ENCODE measurements at regions not wholly inside any gene's neighbourhood (a gene's known extent, or its start where the extent isn't known, plus 50 kb on each side); places are given as distances from the start of the nearest gene placed in this dataset.

DNA sequence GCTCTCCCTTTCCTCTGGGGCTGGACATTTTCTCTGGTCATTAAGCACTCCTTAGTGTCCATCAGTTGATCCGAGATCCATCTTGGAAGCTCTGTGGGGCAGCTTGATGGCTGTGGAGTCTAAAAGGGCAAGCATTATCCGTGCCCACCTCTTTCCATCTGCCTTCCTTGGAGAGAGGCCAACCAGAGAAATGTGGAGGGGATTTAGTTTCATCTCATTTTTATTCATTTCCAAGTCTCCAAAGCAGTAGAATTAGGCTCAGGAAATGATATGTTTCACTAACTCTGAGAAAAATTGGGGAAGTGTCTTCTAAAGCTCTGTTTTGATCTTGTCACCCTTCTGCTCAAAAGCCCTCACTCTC, 95.9 kb upstream of the KLHL25 start:
- DNase-seq, result no peak

DNA sequence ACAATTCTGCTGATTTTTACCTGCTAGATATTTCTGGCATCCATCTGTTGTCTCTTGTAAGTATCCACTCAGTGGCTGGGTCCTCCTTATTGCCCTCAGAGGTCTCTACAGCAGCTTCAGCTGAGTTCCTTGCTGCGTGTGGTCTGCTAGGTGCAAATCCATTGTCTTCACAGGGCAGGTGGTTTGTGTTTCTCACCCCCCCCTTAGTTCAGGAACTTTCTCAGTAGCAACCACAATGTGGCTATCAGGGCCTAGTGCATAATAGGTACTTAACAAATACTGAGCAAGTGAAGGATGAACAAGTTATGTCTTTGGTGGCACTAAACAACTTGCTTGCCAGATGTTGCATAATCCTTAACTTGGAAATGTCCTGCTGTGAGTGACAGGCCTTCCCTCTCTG, 96.7 kb upstream of the KLHL25 start:
- no peak for DNase-seq

DNA sequence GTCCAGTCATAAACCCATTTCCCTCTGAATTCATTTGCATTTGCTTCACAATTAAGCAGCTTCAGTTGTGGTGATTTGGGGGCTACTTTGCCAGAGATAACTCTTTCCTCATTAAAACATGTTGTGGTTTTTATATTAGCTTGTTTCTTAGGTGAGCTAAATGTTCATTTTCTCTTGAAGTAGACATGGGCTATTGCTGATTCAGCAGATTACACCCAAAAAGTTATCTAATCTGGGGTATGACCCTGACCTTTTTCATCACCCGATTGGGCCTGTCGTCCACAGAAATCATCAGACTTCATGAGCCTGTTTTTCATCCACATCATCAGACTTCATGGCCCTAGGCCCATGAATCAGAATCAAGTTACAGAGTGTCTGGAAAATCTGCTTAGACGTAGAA, 97.5 kb upstream of the KLHL25 start:
- no peak for DNase-seq

DNA sequence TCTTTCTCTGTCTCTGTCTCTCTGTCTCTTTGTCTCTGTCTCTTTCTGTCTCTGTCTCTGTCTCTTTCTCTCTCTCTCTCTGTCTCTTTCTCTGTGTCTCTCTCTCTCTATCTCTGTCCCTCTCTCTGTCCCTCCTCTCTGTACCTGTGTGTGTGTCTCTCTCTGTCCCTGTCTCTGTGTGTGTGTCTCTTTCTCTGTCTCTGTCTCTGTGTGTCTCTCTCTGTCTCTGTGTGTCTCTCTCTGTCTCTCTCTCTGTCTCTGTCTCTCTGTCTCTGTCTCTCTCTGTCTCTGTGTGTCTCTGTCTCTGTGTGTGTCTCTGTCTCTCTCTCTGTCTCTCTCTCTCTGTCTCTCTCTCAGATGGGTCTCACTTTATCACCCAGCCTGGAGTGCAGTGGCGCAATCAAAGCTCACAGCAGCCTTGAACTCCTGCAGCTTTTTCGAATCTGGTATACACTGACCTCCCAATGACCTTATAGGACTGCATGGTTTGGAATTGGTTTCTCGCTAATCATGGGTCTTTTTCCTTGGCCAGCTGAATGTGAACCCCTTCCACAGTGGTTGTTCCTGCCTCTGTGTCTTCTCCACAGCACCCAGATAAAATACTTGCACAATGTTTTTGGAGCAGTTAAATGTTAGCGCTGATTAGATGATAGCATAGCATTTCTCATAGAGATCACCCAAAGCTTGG, 102.6 kb upstream of the KLHL25 start:
- no peak for DNase-seq

DNA sequence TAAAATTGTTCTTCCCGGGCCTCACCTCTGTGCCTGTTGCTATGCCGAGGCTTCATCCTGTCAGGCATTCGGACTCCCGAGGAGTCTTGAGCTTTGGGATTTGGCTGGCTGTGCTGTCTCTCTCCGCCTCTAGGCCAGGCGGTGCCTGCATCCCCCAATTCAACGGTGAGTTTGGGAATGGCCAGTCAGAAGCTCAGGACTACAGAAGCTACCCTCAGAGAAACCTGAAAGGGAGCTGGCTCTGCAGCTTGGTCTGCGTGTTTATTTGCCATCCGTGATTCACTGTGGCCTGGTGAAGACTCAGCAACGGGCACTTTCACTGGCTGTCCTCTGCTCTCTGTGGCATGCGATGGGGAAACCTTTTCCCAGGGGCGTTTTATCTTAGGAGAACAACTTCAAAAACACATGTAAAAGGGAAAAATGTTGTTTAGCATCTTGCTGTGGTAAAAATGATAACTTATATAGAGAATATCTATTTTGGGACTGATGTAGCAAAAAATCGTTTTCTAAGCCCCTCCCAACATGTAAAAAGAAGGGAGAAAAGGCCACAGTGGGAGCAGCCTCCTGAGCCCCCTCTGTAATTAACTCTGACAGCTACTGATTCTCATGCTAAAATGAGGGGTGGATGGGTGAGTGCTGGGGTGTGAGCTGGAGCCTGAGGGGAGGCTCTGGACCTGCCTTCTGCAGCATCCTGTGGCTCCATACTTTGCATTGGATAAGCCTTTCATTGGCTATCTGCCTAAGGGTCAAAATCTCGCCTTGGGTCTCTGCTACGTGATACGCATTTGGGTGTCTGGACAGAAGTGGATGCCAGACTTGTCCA, 103.4 kb upstream of the KLHL25 start:
- no peak for DNase-seq

- DNase-seq, result peak; percentile 27
These were observed 105.2 kb upstream of the KLHL25 start for GRCh38 chr15:85899927-85900326.

DNA sequence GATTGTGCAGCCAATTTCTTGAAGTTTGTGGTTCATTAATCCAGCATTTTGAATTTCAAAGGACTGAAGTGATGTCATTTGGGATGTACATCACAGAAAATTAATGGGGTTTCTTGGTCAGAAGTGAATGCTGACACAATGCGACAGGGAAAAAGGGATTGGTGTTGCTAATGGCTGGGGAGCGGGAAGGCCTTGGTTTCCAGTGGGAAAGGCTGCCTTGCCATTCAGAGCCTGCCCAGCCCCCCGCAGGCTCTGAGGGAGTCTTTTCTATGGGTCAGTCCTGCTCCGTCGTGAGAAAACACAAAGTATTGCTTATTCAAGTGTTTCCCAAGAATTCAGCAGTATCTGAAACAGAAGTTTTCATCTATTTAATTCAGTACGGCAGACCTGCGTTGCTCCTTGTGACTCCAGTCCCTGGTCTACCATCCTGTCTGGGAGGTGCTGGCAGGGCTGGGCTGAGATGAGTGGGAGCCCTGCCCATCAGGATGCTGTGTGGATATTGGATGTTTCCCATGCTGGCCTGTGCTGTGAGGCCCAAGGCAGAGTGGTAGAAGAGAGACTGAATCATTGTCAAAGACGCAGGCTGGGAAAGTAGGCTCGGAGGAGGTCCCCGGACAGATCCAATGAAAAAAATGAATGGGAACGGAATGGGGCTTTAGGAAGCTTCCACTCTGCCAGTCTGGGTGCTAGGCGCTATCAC, 111.2 kb upstream of the KLHL25 start:
- no peak for DNase-seq

- no peak for DNase-seq
These were observed 111.9 kb upstream of the KLHL25 start for GRCh38 chr15:85906640-85907039.

GRCh38 chr15:85910834-85911233, 116.1 kb upstream of the KLHL25 start:
- DNase-seq, result peak; percentile 12

DNA sequence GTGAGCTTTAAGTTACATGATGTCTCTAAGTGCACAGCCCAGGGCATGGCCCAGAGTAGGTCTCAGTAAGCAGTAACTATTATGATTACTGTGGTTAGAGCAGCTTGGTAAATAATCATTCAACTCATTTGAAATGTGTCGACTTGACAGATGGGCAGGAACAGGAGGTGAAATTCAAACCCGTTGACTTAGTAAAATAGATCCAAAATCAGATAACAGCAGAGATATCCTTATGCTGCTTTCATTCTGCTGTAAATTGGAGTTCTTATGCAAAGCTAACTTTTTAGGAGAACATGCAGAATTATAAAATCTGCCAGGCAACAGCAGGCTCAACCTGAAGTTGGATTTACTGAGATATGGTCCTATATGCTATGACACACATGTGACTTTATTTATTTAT, 118.7 kb upstream of the KLHL25 start:
- DNase-seq, result no peak

GRCh38 chr15:85920956-85921355, 126.2 kb upstream of the KLHL25 start:
- DNase-seq, result no peak

DNA sequence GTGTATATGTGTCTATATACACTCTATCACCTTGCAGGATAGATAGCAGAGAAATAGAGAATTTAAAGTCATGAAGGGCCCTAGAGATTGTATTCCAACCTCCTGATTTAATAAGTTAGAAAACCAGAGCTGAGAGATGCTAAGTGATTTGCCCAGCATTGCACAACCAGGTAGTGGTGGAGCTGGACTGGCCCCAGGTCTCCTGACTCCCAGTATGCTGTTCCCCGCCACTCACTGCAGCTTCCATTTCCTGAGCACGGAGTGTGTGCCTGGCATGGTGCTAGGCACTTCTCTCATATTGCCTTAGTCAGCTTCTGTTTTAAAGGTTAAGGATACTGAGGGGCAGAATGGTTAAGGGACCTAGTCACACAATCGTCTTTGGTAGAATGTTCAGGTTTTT, 129.4 kb upstream of the KLHL25 start:
- no peak for DNase-seq

GRCh38 chr15:85925649-85926237, 131.0 kb upstream of the KLHL25 start:
- no peak for DNase-seq

DNA sequence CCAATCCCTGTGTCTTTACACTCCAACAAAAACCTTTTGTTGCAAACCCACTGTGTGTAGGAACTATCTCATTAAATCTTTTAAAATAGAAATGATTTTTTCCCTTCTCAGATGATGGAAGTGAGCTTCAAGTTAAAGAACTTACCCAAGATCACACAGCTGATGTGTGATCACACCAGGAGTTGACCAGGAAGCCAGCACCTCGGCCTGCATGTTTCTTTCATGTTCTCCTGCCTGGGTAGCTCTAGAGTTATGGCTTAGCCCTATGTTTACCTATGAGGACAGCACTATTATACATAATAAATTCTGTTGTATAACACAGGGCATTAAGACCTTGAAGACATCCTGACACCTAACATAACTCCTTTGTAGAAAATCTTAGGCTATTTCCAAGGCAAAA, 132.1 kb upstream of the KLHL25 start:
- no peak for DNase-seq

- no peak for DNase-seq
These were observed 133.3 kb upstream of the KLHL25 start for GRCh38 chr15:85927931-85928537.

- no peak for DNase-seq
These were observed 135.1 kb upstream of the KLHL25 start for GRCh38 chr15:85929786-85930185.

- no peak for DNase-seq
These were observed 137.7 kb upstream of the KLHL25 start for GRCh38 chr15:85932391-85932790.

- DNase-seq, result no peak
These were observed 140.0 kb upstream of the KLHL25 start for GRCh38 chr15:85934691-85935090.

- DNase-seq, result no peak
These were observed 140.5 kb upstream of the KLHL25 start for GRCh38 chr15:85935182-85935581.

DNA sequence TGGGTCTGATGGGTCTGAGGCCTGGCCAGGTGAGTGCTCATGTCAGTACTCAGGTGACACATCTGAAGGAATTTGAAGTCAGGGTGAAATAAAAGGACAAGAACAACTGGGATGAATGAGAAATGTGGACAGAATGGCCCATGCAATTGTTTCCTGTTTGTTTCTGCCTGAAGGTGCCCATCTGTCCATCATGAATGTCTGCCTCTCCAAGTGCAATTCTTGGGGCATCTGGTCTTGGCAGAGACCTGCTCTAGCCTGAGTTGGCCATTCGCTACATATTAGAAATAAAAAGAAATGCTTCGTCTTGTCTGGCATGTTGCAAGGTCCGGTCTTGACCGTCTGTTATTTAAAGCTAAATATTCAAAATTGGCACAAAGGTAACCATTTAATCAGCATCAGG, 142.0 kb upstream of the AGBL1 start:
- DNase-seq, result no peak

DNA sequence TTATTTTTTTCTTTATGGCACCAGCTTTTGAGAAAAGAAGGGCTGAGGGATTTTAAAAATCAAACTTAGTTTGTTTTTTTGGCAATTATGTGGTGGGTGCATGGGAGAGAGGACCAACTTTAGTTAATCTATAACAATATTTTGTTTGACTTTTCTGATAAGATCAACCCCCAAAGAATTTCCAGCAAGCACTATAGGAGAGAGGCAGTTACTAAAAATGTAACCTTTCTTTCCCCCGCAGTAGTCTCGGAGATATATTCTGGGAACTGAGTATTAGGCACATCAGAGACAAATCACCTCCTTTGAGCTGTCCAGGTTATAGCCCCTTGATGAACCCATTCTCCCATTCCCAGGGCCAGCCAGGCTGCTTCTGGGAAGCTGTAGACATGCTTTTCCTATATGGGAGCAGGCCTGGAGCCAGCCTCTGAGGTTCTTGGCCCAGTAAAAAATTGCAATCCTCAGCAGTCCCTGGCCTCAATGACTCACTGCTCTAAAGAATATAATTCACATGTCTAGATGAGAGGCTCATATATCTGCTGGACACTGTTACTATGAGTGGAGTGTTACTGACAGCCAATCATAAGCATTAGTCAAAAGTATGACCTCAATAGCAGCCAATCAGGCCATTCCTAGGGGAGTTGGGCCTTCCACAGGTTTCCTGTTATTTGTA, 138.3 kb upstream of the AGBL1 start:
- peak; percentile 14 for DNase-seq

GRCh38 chr15:85942632-85943031, 137.0 kb upstream of the AGBL1 start:
- no peak for DNase-seq
